ENCODE measurements at regions not wholly inside any gene's neighbourhood (a gene's known extent, or its start where the extent isn't known, plus 50 kb on each side); places are given as distances from the start of the nearest gene placed in this dataset.
"Not testable (repeated sequence)": the region's sequence is repeated elsewhere in the genome, so short reads cannot be mapped to it uniquely, and the experiment has no call there.

- not testable (repeated sequence) for TF ChIP-seq CTCF (IDR thresholded peaks at IDR 0.05); CHD2 (IDR thresholded peaks at IDR 0.05; ENCODE audit: low read length, partially characterized antibody); TAF1 (IDR thresholded peaks at IDR 0.05; ENCODE audit: borderline replicate concordance, low read depth, low read length); MEF2A (IDR thresholded peaks at IDR 0.05; ENCODE audit: borderline replicate concordance, low read depth); NFIC (IDR thresholded peaks at IDR 0.05; ENCODE audit: borderline replicate concordance); MAX (IDR thresholded peaks at IDR 0.05; ENCODE audit: low read depth); EZH2phosphoT487 (IDR thresholded peaks at IDR 0.05; ENCODE audit: borderline replicate concordance, low read depth)
Observed at GRCh38 chr13:24581578-24581977, 69.0 kb upstream of the PARP4 start.
